GM15510 (cell line): ENCODE measurements at regions not wholly inside any gene's neighbourhood (a gene's known extent, or its start where the extent isn't known, plus 50 kb on each side); places are given as distances from the start of the nearest gene placed in this dataset.

ENCODE experiments used
- POLR2A ChIP-seq: IDR thresholded peaks from 3 replicates; pipeline ENCODE4 v1.6.1; 2011; ENCODE audit warnings: borderline replicate concordance; ENCODE audit not compliant: insufficient read length; ENCODE audit errors: extremely low read depth

DNA sequence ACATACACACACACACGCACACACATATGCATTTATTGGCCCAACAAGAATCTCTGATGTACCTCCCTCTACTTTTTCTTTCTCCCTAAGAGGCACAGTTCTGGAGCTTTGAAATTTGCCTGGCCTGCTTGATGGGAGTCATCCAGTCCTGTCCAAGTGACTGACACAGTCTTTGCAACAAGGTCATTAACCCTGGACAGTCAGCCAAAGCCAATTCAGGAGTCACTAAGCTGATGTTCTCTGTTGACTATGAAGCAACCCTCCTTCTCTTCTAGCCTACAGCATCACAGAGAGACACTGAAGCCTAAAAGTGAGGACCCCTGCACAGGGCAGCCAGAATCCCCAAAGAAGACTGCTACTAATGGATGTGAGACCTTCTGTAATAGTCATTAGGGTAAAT, 123.1 kb downstream of the HHIPL2 start:
- TF ChIP-seq POLR2A = no peak

DNA sequence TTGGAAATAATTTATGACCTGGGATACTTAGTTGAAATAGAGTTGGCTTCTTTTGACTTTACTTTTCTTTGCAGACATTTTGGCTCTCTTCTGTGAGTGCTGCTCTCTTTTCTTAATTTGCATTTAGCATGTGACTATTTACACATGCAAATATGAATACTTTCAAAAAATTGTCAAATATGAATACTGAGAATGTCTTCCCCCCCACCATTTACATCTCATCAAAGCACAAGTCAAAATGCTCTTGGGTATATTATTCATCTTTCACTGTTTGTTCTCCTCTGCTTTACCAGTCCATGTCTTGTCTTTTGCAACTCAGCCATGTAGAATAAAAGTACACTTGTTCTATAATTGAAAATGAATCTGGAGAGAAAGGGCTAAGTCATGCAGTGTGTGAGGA, 126.5 kb downstream of the HHIPL2 start:
- no peak for TF ChIP-seq POLR2A

DNA sequence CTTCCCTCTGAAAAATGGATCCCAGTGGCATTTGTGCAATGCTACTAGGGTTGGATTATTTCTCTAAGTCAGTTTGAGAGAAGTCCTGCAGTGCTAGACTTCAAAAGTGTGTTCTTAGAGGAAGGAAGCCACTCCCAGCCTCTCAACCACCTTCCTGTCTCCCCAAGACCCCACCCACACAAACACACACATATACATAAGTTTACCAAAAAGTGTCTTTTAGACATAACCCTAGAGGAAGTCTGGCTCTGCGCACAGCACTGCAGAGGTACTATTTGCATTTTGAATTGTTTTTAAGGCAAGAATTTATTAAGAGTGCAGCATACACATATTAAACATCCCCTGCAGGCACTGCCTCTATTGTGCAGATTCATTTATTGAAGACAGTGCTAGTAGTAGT, 127.3 kb downstream of the HHIPL2 start:
- no peak for TF ChIP-seq POLR2A

DNA sequence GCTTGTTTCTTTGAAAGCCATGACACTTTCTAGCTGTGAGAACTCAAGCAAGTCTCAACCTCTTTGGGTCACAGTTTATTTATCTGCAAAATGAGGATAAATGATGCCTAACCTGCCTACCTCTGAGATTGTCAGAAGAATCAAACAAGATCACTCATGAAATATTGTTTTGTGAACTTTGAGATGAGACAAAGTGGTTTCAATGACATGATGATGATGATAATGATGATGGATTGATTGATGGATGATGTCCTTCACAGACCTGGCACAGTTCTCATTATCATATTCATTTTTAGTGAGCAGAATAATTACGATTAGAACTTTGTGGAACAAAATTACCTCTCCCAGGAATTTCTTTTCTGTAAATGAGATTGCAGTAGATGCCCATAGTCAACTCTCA, 129.2 kb downstream of the HHIPL2 start:
- TF ChIP-seq POLR2A = no peak

DNA sequence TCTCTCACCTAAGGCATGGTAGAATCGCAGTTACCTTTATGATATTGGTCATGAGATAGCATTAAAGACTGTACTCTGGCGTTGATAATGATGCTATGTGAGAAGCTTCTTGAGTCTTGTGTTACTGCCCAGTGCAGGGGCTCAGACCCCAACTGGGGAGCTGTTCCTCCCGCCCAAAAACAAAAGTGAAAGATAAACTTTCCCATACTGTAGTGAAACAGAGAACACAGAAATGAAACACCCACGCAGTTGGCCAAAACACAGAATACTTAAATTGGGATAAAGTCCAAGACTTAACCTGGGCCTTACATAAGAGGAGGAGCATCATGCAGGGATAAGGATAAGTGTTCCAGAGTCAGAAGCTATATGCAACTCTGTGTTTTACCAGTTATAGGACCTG, 130.6 kb downstream of the HHIPL2 start:
- no peak for TF ChIP-seq POLR2A

DNA sequence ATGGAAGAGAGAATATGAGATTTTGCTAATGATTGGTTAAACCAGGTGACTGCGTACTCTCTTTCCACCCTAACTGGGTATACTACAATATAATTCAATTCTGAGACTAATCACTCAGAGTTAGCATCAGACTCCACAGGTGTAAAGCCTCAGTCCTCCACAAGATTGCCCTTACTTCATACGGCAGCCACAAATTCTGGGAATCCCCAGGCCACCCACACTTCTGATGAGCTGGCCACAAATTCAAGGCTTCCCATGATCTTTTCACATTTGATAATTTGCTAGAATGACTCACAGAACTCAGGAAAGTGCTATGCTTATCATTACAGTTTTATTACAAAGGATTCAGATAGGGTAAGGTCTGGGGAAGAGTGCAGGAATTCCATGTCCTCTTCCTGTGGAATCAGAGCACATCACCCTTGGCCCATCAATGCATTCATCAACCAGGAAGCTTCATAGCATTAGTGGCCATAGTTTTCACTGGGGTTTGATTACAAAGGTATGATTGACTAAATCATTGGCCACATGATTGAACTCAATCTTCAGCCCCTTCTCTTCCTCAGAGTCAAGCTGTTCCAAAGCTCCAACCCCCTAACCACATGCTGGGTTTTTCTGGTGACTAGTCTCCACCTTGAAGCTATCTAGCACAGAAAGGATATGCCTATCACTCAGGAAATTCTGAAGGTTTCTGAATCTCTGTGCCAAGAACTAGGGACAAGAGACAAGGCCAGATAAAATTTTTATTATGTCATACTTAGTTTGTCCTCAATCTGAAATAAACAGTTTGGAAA, 131.7 kb downstream of the HHIPL2 start:
- TF ChIP-seq POLR2A = no peak

DNA sequence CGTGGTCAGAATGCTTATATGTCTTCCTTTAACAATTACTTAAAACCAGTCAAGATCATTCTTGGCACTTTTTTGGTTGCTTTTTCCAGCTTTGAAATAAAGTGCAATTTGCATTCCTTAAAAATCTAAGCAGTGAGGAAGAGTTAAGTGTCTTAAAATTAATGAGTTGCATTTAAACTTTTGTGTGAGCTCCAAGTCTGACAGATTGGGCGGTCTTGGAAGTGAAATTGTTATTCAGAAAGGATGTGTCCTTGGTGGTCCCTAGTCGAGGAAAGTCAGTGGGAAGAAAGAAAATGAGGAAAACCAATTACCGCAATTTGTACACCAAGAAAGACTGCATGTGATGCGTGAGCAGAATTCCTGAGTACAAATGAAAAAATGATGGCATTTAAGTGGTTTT, 132.5 kb downstream of the HHIPL2 start:
- TF ChIP-seq POLR2A = no peak

DNA sequence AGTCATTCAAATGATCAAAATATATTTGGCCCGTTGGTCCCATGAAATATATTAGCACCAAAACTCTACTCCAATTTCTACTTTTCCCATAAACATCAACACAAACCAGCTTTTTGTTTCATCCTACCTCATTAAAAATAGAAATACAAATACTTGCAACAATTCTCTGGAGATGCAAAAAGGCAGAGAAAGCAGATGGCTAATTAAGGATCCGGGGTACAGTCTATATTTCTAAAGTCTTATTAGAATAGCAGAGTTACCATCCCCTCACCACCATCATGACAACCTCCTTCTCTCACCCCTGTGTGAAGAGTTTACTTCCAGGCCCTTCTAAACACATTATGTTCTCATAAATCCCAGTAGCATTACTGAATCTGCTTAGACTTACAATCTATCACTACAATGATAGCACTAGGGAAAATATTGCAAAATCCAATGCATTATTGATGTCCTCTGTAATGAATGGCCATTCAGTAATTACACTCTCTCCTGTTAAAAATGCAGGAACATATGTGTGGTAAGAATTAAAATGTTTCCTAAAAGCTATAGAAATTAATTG, 133.8 kb downstream of the HHIPL2 start:
- TF ChIP-seq POLR2A = no peak

DNA sequence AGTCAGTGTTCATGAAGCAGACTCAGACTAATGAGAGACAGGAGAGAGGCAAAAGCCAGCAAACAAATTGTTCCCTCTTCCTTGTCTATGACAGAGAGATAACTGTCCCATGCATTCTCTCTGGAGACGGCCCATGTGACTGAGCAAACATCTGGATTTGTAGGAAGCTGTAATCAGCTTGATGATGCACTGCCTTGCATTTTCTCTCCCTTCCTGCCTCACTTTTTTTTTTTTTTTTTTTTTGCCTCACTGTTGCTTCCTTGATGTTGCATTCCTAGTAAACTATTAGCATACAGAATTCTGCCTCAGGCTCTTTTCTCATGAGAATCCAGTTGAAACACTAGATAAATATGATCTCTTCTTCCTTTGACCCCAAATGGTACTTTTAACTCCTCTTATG, 134.5 kb downstream of the HHIPL2 start:
- TF ChIP-seq POLR2A = no peak

DNA sequence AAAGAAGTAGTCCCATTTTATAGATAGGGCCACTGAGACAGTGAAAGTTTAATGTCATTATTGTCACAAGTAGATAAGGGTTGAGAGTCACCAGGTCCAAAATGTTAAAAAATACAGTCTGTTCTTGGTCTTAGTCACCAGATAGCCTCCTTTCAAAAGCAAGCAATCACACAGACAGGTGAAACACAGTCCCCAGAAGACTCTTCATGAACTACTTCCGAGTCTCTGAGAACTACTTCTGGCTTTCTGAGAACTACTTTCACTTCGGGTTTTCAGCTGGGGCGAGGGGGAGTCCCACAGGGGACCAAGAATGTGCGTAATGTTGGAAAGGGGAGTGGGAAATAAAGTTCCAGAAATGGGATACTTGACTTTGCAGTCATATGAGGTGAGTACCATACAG, 143.2 kb downstream of the HHIPL2 start:
- TF ChIP-seq POLR2A = no peak

DNA sequence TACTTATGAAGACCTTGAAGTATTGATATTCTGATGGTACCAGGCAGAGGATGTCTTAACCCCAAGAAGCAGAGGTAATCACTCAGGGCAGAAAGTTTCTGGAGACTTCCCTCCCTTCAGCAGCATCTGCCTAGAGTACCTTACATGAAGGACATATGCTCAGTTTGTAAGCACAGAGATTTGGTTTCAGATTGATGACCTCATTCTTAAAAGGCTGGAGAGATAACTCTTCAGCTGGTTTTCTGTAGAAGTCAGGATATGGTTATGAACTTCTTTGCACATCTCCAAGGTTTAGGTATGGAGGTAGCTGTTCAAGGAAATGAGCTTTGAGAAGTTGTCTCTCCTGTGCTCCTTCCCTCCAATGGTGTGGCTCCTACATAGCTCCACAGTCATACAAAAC, 148.7 kb downstream of the HHIPL2 start:
- no peak for TF ChIP-seq POLR2A

DNA sequence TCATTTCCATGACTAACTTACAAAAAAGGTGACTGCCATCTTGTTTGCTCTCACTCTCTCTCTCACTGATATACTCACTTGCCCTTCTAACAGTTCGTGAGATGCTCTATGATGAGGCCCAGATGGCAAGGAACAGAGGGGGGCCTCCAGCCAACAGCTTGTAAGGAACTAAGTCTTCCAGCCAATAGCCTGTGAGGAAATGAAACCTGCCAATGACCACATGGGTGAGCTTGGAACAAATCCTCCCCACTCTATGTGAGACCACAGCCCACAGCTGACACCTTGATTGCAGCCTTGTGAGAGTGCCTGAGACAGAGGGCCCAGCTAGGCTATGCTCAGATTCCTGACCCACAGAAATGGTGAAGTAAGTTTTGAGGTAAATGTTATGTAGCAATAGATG, 153.7 kb downstream of the HHIPL2 start:
- TF ChIP-seq POLR2A = no peak

DNA sequence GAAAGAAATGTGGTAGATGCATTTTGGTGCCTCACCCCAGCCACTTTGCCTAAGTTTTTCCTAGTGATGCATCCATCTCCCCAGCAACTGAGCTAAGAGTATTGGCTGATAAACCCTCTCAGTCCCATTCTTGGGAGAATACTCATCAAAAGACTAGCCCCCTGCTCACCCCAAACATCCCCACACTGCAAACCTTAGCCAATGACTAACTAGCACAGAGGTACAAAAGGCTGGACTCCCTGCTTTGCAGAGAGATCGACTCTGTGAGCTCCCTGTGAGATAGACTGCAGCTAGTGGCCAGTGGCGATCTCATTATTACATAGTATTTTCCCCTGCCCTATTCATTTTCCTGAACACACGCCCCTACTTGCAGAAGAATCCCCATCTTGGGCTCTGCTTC, 155.3 kb downstream of the HHIPL2 start:
- TF ChIP-seq POLR2A = no peak

DNA sequence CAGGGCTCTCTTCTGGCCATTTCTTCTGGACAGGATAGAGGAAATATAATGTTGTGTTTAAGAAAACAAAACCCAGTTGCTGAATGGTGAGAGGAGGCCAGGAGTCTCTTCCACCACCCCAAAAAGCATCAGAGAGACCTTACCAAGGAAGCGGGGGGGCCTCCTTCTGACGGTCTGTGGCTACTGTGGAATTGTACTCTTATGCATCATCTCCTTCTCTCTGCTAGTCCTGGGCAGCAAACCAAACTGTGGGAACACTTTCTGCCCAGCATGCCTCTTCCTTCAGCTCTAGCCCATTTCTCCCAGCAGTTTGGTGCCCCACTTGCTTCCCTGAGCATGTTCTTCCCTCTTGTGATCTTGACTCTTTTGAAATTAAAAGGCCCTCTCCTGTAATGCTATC, 157.7 kb downstream of the HHIPL2 start:
- no peak for TF ChIP-seq POLR2A

DNA sequence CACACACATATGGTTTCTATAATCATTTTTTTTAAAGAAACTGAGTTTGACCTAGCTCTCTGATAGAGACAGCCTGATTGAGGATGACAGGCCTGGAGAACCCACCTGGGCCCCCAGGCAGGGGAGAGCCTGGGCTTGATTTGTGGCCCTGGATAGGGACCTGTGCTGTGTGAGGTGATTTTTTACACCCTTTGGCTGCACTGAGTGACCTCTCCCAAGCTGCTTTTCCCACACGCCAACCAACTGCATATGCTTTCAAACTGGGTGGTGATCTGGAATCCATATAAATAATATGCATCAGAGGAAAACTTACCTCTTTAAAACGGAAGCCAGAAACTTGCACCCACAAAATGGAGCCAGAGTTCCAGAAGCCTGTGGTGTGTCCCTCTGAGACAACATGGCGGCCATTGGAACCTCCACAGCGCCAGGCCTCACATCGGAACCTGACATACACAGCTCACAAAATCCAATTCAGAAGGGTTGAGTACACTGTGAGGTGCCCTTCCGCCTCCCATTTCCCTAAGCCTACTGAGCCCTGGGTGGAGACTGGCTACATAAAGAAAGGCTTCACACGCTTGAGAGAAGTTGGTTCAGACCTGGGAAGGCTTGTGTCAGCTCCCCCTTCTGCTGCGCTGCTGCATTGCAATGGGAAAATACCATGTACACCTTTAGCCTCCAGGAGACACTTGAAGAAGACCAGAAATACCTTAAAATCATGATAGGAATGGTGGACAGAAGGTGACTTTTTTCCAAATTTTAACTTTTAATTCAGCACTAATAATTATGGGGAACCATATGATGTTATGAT, 160.7 kb downstream of the HHIPL2 start:
- TF ChIP-seq POLR2A = no peak

DNA sequence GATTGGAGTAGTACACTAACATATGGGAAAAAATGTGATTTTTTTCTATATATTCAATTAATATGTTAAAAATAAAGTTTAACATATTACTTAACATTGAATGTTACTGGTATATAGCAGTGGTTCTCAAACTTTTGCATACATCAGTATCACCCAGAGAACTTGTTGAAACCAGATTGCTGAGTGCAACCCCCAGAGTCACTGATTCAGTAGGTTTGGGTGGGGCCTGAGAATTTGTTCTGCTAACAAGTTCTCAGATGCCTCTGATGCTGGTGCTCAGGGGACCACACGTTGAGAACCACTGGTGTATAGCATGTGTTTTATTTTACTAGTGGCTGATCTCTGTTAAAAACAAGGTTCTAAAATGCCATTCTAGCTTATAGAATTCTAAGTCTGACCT, 161.9 kb downstream of the HHIPL2 start:
- TF ChIP-seq POLR2A = no peak
